OCI-LY1 (cell line): ENCODE measurements at regions not wholly inside any gene's neighbourhood (a gene's known extent, or its start where the extent isn't known, plus 50 kb on each side); places are given as distances from the start of the nearest gene placed in this dataset.

Experiments
- CTCF ChIP-seq: fragments of 200-600 bp; sonication (generic), shearing (Covaris generic); IDR thresholded peaks from 2 replicates; pipeline ENCODE4 v1.5.1; 2017; ENCODE audit warnings: mild to moderate bottlenecking, antibody characterized with exemption, low read length, moderate library complexity, mixed read lengths
- EZH2 ChIP-seq: fragments of 200-600 bp; sonication (generic), shearing (Covaris generic); IDR thresholded peaks from 2 replicates; pipeline ENCODE4 v1.8.0; 2017; ENCODE audit warnings: borderline replicate concordance, mixed run types, mild to moderate bottlenecking, antibody characterized with exemption, low read length, moderate library complexity, mixed read lengths

DNA sequence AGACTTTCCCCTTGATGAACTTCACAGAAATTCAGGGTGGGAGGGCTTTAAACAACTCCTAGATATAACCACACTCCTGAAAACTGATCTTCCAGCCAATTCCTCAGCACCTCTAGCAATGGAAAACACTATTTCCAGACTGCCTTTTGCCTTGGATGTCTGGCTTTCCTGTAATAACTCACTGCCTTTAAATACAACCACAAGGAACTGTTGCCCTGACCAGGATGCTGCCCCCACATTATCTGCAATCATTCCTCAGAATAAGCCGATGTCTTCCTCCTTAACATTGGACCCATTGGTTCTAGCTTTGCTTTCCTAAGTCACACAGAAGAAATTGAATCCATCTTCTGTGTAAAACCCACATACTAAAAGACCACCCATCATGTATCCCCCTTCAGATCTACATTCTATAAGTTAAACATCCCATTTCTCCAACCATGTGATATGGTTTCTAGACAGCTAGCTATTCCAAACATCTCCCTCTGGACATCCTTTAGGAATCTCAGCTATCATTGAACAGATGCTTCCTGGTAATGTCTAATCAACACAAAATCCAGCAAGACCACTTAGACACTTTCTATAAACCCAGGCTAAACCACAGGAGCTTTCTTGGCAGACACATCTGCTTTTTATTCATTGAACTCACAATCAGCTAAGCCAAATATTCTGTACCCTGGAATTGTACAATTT is 95.9 kb upstream of the KCNQ5 start:
- no peak for TF ChIP-seq CTCF
- no peak for TF ChIP-seq EZH2
